Activated T-cell treated with anti-CD3 and anti-CD28 coated beads, Interleukin-2, amount 50 U/mL, for 4 hours (primary cell): ENCODE measurements at regions not wholly inside any gene's neighbourhood (a gene's known extent, or its start where the extent isn't known, plus 50 kb on each side); places are given as distances from the start of the nearest gene placed in this dataset.

Experiments
- ATAC-seq, 2 donors: fragments of 200-7000 bp; cut with Tn5 transposase; one replicate each; pipeline ENCODE4 v1.10.0; 2021
- DNase-seq: peaks from one replicate; pipeline ENCODE4 v3.0.0-alpha.2; 2020
- H3K27me3 Mint-ChIP-seq: one replicate; pipeline ENCODE4 v1.8.0; 2021; ENCODE audit warnings: low read depth, mixed read lengths
- H3K36me3 Mint-ChIP-seq: one replicate; pipeline ENCODE4 v1.8.0; 2022; ENCODE audit warnings: mixed read lengths; ENCODE audit not compliant: insufficient read depth
- H3K4me1 Mint-ChIP-seq: one replicate; pipeline ENCODE4 v1.8.0; 2021; ENCODE audit warnings: low read depth, mixed read lengths
- H3K4me3 Mint-ChIP-seq: one replicate; pipeline ENCODE4 v1.8.0; 2021; ENCODE audit warnings: mild to moderate bottlenecking, moderate library complexity, mixed read lengths
- H3K9me3 Mint-ChIP-seq: one replicate; pipeline ENCODE4 v1.8.0; 2021; ENCODE audit warnings: mixed read lengths

DNA sequence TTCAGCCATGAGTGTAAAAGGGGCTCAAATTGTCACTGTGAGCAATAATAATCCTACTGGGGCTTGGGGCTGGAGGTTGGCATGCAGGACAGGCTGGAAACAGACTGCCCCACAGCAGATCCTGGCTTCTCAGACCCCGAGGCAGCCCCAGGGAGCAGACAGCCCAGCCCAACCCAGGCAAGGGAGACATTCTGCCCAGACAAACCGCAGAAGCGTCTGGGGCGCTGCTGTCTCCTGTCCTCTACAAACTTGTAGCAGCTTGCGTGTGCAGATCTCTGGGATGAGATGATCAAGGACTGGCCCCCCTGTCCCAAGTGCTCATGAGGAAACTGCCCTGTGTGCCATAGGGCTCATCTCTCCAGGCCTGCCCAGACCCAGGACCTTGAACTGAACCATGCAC, 84.6 kb downstream of the MAFB start:
- Mint-ChIP-seq H3K9me3 (peaks cover 9% of the 10 kb centered on the region), H3K4me1 (no peaks in the 10 kb centered on the region), H3K36me3 (no peaks in the 10 kb centered on the region), H3K4me3 (no peak overlapping the region), H3K27me3 (no peaks in the 10 kb centered on the region)
- ATAC-seq (no peak), DNase-seq (no peak)

- Mint-ChIP-seq H3K9me3 (peaks cover 22% of the 10 kb centered on the region), H3K4me3 (no peak overlapping the region), H3K27me3 (no peaks in the 10 kb centered on the region), H3K36me3 (no peaks in the 10 kb centered on the region), H3K4me1 (no peaks in the 10 kb centered on the region)
- DNase-seq, result no peak
- ATAC-seq, result no peak
Measured at GRCh38 chr20:40603057-40603651, 85.9 kb downstream of the MAFB start.

DNA sequence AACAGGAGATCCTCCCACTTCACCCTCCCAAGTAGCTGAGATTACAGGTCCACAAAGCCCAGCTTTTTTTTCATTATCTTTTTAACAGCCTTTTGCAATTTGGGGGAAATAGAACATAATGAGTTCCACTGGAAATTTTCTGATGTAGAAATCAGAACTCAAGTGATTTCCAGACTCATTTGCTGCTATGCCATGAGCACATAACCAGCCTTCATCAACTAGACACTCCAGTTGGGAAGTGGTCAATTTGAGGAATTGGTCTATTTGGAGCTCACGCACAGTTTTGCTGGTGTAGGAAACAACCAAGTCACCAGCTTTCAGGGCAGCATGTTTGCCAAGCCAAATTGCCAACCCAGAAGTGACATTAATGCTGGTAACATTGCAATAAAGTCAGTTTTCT, 86.7 kb downstream of the MAFB start:
- H3K9me3 Mint-ChIP-seq, result peaks cover 23% of the 10 kb centered on the region
- H3K4me3 Mint-ChIP-seq, result no peak overlapping the region
- no peak for ATAC-seq

GRCh38 chr20:40600441-40601219, 88.4 kb downstream of the MAFB start:
- ATAC-seq (no peak), DNase-seq (no peak)
- Mint-ChIP-seq H3K27me3 (peaks cover 2% of the 10 kb centered on the region), H3K4me3 (no peak overlapping the region), H3K9me3 (peaks cover 23% of the 10 kb centered on the region), H3K36me3 (no peaks in the 10 kb centered on the region), H3K4me1 (no peaks in the 10 kb centered on the region)

More for the DNA sequence above, 86.7 kb downstream of the MAFB start:
- DNase-seq, result no peak
- no peaks in the 10 kb centered on the region for H3K27me3 Mint-ChIP-seq
- H3K4me1 Mint-ChIP-seq, result no peaks in the 10 kb centered on the region
- H3K36me3 Mint-ChIP-seq, result no peaks in the 10 kb centered on the region

- Mint-ChIP-seq H3K36me3 (no peaks in the 10 kb centered on the region), H3K4me1 (no peaks in the 10 kb centered on the region), H3K27me3 (peaks cover 7% of the 10 kb centered on the region), H3K9me3 (peaks cover 26% of the 10 kb centered on the region), H3K4me3 (no peak overlapping the region)
- no peak for ATAC-seq
- no peak for DNase-seq
Measured at GRCh38 chr20:40599987-40600386, 89.0 kb downstream of the MAFB start.

GRCh38 chr20:40592941-40593340, 96.1 kb downstream of the MAFB start:
- DNase-seq, result no peak
- Mint-ChIP-seq H3K4me1 (no peaks in the 10 kb centered on the region), H3K27me3 (peaks cover 20% of the 10 kb centered on the region), H3K36me3 (no peaks in the 10 kb centered on the region), H3K9me3 (peaks cover 5% of the 10 kb centered on the region), H3K4me3 (no peak overlapping the region)
- ATAC-seq, result no peak

GRCh38 chr20:40591536-40591935, 97.5 kb downstream of the MAFB start:
- H3K9me3 Mint-ChIP-seq, result peaks cover 5% of the 10 kb centered on the region
- no peaks in the 10 kb centered on the region for H3K36me3 Mint-ChIP-seq
- DNase-seq (no peak), ATAC-seq (no peak)
- H3K4me3 Mint-ChIP-seq, result no peak overlapping the region
- peaks cover 18% of the 10 kb centered on the region for H3K27me3 Mint-ChIP-seq
- no peaks in the 10 kb centered on the region for H3K4me1 Mint-ChIP-seq

- peaks cover 18% of the 10 kb centered on the region for H3K27me3 Mint-ChIP-seq
- no peak for ATAC-seq
- no peak overlapping the region for H3K4me3 Mint-ChIP-seq
- DNase-seq, result no peak
- H3K4me1 Mint-ChIP-seq, result no peaks in the 10 kb centered on the region
- no peaks in the 10 kb centered on the region for H3K36me3 Mint-ChIP-seq
- peaks cover 5% of the 10 kb centered on the region for H3K9me3 Mint-ChIP-seq
Measured at GRCh38 chr20:40591119-40591518, 97.9 kb downstream of the MAFB start.

DNA sequence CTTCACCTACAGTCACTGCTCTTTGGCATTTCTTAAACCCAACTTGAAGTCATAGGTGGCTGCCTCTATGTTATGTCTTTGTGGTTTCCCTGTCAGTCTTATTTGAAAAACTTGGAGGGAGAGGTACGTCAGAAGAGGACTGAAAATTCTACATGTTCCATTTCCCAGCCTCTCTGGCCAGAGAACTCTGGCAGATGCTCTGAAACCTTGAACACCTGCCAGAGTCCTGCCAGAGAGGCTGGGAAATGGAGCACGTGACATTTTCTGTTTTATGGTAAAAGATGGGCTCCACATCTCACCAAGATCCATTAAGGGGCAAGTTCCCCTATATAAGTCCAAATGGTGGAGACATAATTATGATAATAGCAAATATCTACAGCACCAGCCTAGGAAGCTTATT, 99.5 kb downstream of the MAFB start:
- ATAC-seq (no peak), DNase-seq (no peak)
- Mint-ChIP-seq H3K9me3 (no peaks in the 10 kb centered on the region), H3K27me3 (peaks cover 11% of the 10 kb centered on the region), H3K4me1 (no peaks in the 10 kb centered on the region), H3K36me3 (no peaks in the 10 kb centered on the region), H3K4me3 (no peak overlapping the region)

GRCh38 chr20:40588891-40589290, 100.1 kb downstream of the MAFB start:
- DNase-seq, result no peak
- H3K4me1 Mint-ChIP-seq, result no peaks in the 10 kb centered on the region
- H3K36me3 Mint-ChIP-seq, result no peaks in the 10 kb centered on the region
- no peaks in the 10 kb centered on the region for H3K9me3 Mint-ChIP-seq
- H3K4me3 Mint-ChIP-seq, result no peak overlapping the region
- peaks cover 11% of the 10 kb centered on the region for H3K27me3 Mint-ChIP-seq
- ATAC-seq, result no peak

DNA sequence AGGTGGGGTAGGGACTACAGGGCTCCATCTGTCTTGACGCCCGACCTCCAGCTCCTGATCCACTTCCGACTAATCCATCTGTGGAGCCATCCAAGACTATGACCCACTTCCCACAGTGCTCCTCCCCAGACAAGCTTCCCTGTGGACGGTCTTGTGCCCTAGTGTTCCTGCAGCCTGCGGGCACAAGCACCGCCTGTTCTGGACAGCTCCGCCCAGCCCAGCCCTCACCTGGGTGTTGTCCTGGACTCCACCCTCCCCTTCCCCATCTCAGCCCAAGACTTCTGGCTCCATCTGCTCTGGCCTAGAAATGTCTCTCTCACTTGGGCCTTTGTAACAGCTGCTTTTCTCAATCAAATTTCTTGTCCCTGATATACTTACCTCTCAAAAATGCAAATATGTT, 102.0 kb downstream of the MAFB start:
- DNase-seq (no peak), ATAC-seq (no peak)
- no peak overlapping the region for H3K4me3 Mint-ChIP-seq
- peaks cover 6% of the 10 kb centered on the region for H3K27me3 Mint-ChIP-seq
- no peaks in the 10 kb centered on the region for H3K4me1 Mint-ChIP-seq
- H3K36me3 Mint-ChIP-seq, result no peaks in the 10 kb centered on the region
- no peaks in the 10 kb centered on the region for H3K9me3 Mint-ChIP-seq

GRCh38 chr20:40584130-40584809, 104.8 kb downstream of the MAFB start:
- H3K4me3 Mint-ChIP-seq, result no peak overlapping the region
- DNase-seq (no peak), ATAC-seq (no peak)
- no peaks in the 10 kb centered on the region for H3K4me1 Mint-ChIP-seq
- peaks cover 7% of the 10 kb centered on the region for H3K27me3 Mint-ChIP-seq
- H3K9me3 Mint-ChIP-seq, result no peaks in the 10 kb centered on the region
- H3K36me3 Mint-ChIP-seq, result no peaks in the 10 kb centered on the region

DNA sequence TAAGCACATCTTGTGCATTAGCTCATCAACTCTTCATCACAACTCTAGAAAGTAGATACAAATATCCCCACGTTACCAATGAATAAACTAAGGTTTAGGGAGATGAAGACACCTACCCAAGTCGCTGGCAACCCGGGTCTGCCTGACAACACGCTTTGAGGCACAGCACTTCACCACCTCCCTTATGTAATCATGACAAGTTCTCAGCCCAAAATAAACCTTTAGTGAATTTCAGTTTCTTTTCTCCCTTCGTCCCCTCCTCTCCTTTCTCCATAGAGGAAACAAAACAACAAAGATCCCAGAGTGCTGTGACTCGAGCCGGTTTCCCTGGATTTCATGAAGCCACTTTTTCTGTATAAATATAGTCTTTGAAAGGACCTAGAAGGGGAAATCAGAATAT, 105.4 kb downstream of the MAFB start:
- H3K9me3 Mint-ChIP-seq, result no peaks in the 10 kb centered on the region
- ATAC-seq (no peak), DNase-seq (no peak)
- H3K36me3 Mint-ChIP-seq, result no peaks in the 10 kb centered on the region
- H3K4me1 Mint-ChIP-seq, result no peaks in the 10 kb centered on the region
- peaks cover 3% of the 10 kb centered on the region for H3K27me3 Mint-ChIP-seq
- no peak overlapping the region for H3K4me3 Mint-ChIP-seq

- H3K36me3 Mint-ChIP-seq, result no peaks in the 10 kb centered on the region
- no peak overlapping the region for H3K4me3 Mint-ChIP-seq
- DNase-seq (no peak), ATAC-seq (no peak)
- H3K4me1 Mint-ChIP-seq, result no peaks in the 10 kb centered on the region
- no peaks in the 10 kb centered on the region for H3K9me3 Mint-ChIP-seq
- peaks cover 3% of the 10 kb centered on the region for H3K27me3 Mint-ChIP-seq
Measured at GRCh38 chr20:40583205-40583604, 105.8 kb downstream of the MAFB start.

GRCh38 chr20:40582531-40582930, 106.5 kb downstream of the MAFB start:
- no peaks in the 10 kb centered on the region for H3K9me3 Mint-ChIP-seq
- H3K27me3 Mint-ChIP-seq, result peaks cover 3% of the 10 kb centered on the region
- no peak for DNase-seq
- no peak for ATAC-seq
- H3K36me3 Mint-ChIP-seq, result no peaks in the 10 kb centered on the region
- H3K4me1 Mint-ChIP-seq, result no peaks in the 10 kb centered on the region
- no peak overlapping the region for H3K4me3 Mint-ChIP-seq
